Omental fat pad (tissue), 3 donors: ENCODE measurements at regions not wholly inside any gene's neighbourhood (a gene's known extent, or its start where the extent isn't known, plus 50 kb on each side); places are given as distances from the start of the nearest gene placed in this dataset.

Source experiments
- ATAC-seq: fragments of 150-250 bp; one replicate; pipeline ENCODE4 v1.9.1; 2016; ENCODE audit warnings: mild to moderate bottlenecking, moderate library complexity; ENCODE audit not compliant: low FRiP score
- DNase-seq: peaks from one replicate; pipeline ENCODE4 v3.0.0-alpha.2; 2019; ENCODE audit warnings: low spot score
- CTCF ChIP-seq, 3 donors: fragments of 450-650 bp; IDR thresholded peaks; one replicate each; pipeline ENCODE4 v1.5.1; 2016 to 2017; ENCODE audit warnings: antibody characterized with exemption in 3 of 3, mild to moderate bottlenecking in 3 of 3, moderate library complexity in 2 of 3

GRCh38 chr17:62875296-62875695, 67.2 kb upstream of the MARCHF10 start:
- TF ChIP-seq CTCF (IDR thresholded peaks at IDR 0.05) = no peak
- DNase-seq (no peak), ATAC-seq (no peak)

GRCh38 chr17:62871291-62871690, 63.2 kb upstream of the MARCHF10 start:
- TF ChIP-seq CTCF (IDR thresholded peaks at IDR 0.05) = no peak
- DNase-seq = no peak
- no peak for ATAC-seq

- no peak for TF ChIP-seq CTCF (IDR thresholded peaks at IDR 0.05)
- no peak for DNase-seq
- ATAC-seq = no peak
Observed at GRCh38 chr17:62870552-62870971, 62.4 kb upstream of the MARCHF10 start.

GRCh38 chr17:62870030-62870541, 62.0 kb upstream of the MARCHF10 start:
- DNase-seq = no peak
- TF ChIP-seq CTCF (IDR thresholded peaks at IDR 0.05) = no peak
- ATAC-seq = no peak

GRCh38 chr17:62868723-62869122, 60.6 kb upstream of the MARCHF10 start:
- no peak for DNase-seq
- no peak for ATAC-seq
- no peak for TF ChIP-seq CTCF (IDR thresholded peaks at IDR 0.05)

GRCh38 chr17:62868008-62868407, 59.9 kb upstream of the MARCHF10 start:
- ATAC-seq (no peak), DNase-seq (no peak)
- TF ChIP-seq CTCF (IDR thresholded peaks at IDR 0.05) = no peak

GRCh38 chr17:62867303-62867702, 59.2 kb upstream of the MARCHF10 start:
- DNase-seq (no peak), ATAC-seq (no peak)
- TF ChIP-seq CTCF (IDR thresholded peaks at IDR 0.05) = no peak
